ENCODE measurements at regions not wholly inside any gene's neighbourhood (a gene's known extent, or its start where the extent isn't known, plus 50 kb on each side); places are given as distances from the start of the nearest gene placed in this dataset.
A peak's percentile ranks its signal among the peaks of the same experiment; 100 is the strongest.
"Not testable (repeated sequence)": the region's sequence is repeated elsewhere in the genome, so short reads cannot be mapped to it uniquely, and the experiment has no call there.

DNA sequence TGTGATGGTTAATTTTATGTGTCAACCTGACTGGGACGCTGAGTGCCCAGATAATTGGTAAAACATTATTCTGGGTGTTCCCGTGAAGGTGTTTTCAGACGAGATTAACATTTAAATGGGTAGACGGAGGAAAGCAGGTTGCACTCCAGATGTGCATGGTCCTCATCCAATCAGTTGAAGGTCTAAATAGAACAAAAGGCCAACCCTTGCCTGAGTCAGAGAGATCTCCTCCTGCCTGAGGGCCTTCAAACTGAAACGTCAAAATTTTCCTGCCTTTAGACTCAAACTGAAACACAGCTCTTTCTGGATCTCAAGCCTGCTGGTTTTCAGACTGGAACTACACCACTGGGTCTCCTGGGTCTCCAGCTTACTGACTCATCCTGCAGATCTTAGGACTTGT lies 73.5 kb downstream of the NPIPA8 start:
- not testable (repeated sequence) for DNase-seq

DNA sequence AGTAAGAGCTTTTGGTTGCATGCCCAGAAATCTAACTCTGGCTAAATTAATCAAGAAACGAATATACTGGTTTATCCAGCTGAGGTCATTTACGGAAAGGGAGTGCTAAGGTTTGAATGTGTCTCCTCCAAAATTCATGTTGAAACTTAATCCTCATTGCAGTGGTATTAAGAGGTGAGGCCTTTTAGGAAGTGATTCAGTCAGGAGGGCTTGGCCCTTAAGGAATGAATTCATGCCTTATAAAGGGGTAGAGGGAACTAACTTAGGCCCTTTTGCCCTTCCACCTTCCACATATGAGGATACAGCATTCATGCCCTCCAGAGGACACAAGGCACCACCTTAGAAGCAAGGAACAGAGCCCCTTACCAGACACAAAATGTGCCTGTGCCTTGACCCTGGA lies 74.7 kb downstream of the NPIPA8 start:
- DNase-seq, result not testable (repeated sequence)

DNA sequence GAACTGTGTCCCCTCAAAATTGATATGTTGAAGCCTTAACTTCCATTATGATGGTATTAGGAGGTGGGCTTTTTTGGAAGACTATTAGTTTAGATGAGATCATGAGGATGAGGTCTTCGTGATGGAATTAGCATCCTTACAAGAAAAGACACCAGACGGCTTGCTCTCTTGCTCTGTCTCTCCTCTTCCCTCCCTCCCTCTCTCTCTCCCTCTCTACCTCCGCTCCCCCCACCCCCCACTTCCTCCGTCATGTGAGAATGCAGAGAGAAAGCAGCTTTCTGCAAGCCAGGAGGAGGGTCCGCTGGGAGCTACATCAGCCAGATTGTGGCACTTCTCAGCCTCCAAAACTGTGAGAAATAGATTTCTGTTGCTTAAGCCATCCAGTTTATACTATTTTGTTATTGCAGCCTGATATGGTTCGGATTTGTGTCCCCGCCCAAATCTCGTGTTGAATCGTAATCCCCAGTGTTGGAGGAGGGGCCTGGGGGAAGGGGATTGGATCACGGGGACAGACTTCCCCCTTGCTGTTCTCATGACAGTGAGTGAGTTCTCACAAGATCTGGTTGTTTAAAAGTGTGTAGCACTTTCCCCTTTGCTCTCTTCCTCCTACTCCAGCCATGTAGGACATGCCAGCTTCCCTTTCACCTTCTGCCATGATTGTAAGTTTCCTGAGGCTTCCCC lies 76.9 kb downstream of the NPIPA8 start:
- not testable (repeated sequence) for DNase-seq

DNA sequence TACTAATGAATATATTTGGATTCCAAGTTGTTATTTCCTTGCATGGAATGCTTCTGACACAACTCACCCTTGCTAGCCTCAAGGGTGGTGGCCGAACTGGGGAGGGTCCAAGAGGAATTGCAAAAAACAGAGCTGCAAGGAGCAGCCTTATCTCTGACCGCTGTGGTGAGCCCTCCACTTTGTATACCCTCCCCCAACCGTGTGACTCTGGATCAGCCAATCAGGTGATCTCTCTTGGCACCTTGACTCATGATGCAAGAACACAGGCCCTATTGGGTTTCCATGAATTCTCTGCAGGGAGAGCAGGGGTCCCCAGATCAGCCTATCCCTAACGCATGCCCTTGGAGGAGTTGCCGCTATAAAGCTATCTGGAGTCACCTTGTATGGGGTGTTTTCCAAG lies 83.6 kb downstream of the NPIPA8 start:
- DNase-seq, result not testable (repeated sequence)

DNA sequence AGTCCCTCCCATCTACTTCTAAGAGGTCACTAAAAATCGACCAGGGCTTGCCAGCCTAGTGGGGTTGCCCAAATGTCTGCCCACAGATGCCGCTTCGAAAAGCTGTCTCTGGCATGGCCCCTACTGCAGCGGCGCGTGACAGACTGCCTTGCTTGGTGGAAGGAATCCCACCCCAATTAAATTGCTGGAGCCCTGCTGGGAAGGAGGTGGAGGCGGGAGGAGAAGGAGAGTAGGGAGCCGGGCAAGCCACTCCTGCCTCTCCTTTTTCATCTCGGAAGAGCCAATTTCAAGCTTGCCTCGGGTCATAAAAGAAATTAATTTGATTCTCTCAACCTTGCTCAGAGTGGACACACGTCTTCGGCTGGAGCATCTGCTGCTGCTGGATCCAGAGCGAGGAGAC lies 106.0 kb downstream of the NPIPA8 start:
- not testable (repeated sequence) for DNase-seq

DNA sequence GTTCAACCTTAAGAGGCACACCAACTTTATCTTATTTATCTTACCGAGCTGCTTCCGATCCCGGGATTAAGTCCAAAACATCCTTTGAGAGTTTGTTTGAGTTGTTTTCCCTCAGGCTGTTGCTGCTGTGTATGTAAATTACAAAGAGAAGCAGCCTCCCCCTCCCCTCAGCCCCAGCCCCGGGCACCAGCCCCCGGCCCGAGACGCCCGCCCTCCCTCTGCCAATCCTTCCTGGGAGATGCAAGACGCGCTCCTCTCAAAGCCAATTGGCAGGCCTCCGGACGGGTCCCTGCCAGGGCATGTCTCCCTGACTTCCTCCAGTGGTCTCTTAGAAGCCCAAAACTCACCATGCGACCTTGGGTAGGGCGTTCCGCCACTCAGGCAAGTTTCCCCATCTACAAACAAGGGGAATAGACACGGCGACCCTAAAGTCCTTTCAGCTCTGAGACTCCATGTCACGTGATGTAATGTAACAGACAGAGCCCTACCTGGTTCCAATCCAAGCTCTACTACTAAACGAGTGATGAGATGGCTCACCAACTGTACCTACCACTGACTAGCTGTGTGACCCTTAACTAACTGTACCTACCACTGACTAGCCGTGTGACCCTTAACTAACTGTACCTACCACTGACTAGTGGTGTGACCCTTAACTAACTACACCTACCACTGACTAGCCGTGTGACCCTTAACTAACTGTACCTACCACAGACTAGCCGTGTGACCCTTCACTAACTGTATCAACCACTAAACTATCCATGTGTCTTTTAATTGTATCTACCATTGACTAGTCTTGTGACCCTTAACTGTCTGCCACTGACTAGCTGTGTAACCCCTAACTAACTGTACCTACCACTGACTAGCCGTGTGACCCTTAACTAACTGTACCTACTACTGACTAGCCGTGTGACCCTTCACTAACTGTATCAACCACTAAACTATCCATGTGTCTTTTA lies 114.2 kb downstream of the NPIPA8 start:
- not testable (repeated sequence) for DNase-seq

DNA sequence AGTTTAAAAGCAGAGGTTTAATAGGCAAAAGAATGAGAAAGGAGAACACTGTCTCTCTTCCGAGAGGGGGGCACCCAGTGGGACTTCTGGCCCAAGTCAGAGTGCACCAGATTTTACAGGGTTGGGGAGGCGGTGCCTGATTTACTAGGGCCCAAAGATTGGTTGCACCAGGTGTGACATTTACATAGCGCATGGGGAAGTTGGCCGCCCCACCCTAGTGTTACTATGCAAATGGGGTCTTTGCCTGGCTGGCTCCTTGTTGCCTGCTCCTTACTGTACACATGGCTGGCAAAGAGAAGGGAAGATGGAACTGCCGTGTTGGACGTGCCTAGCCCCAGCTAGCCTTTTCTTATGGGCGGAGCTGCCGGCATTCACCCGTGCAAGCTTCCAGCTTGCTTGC lies 118.8 kb downstream of the NPIPA8 start:
- not testable (repeated sequence) for DNase-seq

DNA sequence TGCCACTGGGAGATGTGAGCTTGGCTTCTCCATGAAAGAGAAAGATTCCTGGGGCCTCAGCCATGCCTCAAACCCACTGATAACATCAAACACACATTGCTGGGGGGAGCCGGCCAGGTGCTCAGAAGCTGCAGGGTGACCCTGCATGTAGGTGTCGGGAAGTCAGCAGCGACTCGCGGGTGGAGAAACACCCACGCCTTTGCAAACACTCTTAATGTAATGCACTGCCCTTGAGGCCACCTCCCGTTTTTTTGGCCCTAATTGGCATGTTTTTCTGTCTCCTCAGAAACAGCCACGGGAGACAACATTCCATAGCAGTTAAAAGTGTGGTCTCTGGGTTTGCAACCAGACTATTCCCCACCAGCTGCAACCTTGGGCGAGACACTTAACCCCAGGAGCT lies 119.7 kb downstream of the NPIPA8 start:
- not testable (repeated sequence) for DNase-seq

DNA sequence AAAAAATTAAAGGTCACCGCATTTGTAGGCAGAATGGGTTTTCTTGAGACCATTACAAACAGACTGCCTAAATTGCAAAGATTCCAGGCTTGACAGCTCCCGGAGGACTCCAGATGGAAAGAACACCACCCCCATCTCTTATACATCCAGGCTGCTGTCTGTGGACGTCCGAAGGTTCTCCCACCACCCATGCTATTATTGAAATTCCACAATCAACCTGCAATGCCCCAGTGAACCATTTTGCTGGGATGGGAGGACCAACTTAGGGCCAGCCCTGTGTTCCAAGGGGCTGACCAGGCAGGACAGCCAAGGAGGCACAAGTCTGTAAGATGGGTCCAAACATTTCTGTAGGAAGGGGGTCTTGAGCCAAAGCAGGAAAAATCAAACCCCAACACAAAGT lies 122.7 kb downstream of the NPIPA8 start:
- not testable (repeated sequence) for DNase-seq

DNA sequence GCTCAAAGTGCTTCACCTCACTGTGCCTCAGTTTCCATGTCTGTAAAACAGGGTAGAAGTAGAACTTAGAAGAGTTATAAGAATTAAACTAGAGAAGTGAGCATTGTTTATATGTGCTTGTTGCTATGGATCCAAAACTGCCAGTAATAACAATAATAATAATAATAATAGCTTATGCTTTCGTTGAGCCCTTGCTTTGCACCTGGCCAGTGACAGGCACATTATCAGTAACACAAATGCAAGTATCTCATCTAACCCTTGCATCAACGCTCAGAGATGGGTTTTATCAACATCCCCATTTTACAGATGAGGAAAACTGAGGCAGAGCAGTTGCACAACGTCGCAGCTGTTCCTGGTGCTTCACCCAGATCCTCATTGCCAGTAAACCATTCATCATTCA lies 125.0 kb downstream of the NPIPA8 start:
- not testable (repeated sequence) for DNase-seq

DNA sequence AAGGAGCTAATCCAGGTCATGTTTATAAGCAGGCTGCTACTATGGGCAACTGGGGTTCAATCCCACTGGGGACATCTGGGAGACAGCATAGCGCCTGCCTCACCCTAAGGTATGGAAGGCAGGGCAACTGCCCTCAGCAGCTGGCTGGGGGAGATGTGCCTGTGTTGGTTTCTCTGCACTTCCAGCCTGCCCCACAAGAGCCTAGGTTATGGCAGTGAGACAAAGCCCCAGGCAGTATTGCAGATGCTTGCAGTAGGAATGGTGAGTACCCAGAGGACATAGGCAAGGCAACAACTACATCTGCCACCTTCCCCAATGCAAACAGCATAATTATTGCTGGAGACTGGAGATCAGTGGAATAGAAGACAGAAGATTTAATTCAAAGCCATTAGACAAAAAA lies 131.8 kb downstream of the NPIPA8 start:
- DNase-seq, result not testable (repeated sequence)

DNA sequence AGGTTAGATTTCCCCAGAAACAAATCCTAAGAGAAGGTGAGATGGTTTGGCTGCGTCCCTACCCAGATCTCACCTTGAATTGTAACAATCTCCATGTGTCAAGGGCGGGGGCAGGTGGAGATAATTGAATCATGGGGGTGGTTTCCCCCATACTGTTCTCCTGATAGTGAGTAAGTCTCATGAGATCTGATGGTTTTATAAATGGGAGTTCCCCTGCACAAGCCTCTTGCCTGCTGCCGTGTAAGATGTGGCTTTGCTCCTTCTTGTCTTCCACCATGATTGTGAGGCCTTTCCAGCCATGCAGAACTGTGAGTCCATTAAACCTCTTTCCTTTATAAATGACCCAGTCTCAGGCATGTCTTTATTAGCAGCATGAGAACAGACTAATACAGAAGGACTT lies 132.2 kb downstream of the NPIPA8 start:
- not testable (repeated sequence) for DNase-seq

DNA sequence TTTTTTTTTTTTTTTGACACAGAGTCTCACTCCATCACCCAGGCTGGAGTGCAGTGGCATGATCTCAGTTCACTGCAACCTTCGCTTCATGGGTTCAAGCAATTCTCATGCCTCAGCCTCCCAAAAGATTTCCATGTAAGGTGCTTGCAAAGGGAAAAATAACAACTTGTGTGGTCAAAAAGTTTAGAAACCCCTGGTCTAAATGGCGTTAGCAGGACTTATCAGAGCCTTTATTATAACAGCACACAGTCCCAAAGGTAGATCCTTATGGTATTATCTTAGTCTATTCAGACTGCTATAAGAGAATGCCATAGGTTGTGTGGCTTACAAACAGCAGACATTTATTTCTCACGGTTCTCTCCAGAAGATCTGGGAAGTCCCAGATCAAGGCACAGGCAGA lies 135.0 kb downstream of the NPIPA8 start:
- not testable (repeated sequence) for DNase-seq

DNA sequence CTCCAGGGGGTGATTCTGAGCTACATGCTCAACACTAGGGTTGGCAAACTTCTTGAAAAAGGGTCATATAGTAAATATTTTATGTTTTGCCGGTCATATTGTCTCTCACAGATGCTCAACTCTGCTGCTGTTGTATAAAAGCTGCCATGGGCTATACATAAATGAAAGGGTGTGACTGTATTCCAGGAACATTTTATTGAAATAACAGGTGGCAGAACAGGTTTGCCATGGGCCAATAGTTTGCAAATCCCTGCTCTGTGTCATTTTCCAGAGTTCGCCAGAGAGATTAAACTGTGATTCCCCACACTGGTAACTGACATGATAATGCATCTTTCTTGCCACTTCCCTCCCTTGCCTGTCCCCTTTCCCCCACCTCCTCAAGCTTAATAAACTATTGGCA lies 144.1 kb downstream of the NPIPA8 start:
- DNase-seq, result not testable (repeated sequence)

DNA sequence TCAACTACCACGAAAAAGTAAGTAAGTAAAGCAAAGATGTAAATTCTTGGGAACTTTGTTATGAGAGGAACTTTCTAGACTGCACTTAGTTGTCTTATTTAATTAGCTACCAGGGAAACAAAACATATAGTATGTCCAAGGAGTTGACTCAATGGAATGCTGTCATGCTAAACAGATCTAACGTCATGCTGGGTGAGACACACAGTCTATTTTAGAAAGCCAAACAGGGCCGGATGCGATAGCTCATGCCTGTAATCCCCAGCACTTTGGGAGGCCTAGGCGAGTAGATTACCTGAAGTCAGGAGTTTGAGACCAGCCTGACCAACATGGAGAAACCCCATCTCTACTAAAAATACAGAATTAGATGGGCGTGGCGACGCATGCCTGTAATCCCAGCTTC lies 146.4 kb downstream of the NPIPA8 start:
- not testable (repeated sequence) for DNase-seq

DNA sequence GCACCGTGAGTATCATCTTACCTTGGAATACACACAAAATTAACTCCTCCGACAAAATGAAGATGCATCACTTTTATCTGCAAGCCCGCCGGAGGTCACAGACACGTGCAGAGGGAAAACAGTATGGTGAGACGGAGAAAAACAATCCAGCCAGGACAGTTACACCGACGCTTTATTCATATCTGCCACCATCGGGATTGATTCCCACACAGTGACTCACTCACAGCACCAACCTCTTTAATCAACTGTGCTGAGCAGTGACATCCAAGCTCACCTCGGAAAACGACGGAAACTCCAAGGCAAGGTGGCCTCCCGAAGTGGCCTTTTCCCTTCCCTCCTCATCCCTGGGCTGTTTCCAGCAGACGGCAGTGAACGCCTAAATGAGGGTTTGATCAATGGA lies 151.8 kb downstream of the NPIPA8 start:
- not testable (repeated sequence) for DNase-seq

DNA sequence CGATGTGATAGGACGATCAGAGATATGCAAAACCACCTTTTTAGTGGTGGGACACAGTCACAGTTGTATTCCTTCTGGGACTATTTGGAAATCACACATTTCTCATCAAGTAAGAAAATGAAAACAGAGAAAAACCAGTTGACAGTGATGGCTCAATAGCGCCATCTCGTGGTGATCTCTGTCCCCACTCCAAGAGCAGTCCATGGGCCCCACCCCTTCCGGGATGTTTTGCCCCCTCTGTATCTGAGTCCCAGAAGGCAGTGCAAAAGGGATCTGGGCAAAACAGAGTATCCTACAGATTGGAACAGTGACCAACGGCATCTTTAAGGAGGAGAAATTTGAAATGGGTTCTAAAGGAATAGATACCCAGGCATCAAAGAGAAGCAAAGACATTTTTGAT lies 155.5 kb downstream of the NPIPA8 start:
- not testable (repeated sequence) for DNase-seq

DNA sequence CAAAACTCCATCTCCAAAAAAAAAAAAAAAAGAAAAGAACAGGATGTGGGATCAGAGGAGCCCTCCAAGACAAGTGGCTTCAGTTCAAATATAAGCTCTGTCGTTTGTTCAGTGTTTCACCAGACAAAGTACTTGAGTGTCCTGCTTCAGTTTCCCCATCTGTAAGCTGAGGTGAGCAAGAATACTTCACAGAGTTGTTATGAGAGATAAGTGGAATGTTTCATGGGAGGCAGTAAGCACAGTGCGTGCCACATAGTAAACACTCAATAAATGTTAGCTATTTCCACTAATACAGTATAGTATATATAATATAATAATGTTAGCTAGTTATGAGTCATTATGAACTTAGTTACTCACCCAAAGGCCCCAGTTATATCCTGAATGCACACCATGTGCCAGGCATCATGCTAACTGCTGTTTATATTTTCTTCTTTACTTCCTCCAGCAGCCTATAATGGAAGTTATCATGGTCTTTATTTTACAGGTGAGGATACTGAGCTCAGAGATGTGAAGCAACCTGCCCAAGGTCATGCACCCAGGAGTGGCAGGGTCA lies 162.5 kb downstream of the NPIPA8 start:
- DNase-seq, result peak; percentile 2

DNA sequence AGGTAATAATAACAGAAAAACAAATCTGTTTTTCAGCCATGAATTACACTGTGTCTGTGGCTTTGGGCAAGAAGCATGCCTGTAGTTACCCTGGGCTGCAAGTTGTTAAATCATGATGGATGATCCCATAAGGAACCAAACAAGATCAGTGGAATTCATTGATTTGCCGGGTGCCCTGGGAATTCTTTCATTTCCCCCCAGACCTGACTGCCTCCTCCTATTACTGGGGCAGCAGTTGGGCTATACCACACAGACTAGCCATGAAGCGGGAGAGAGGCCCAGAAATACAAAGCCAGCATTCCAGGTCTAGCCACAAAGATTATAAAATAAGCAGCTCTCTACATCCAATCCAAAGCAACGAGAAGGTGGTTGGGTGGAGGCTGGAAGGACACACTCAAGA lies 174.2 kb downstream of the NPIPA8 start:
- DNase-seq, result not testable (repeated sequence)

DNA sequence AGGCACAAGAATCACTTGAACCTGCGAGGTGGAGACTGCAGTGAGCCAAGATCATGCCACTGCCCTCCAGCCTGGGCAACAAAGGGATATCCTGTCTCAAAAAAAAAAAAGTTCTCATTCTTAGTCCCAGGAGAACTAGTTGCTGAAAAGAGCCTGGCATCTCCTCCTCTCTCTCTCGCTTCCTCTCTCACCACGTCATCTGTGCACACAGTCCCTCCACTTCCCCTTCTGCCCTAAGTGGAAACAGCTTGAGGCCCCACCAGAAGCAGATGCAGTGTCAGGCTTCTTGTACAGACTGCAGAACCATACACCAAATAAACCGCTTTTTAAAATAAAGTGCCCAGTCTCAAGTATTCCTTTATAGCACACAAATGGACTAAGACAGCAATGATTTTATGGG lies 175.3 kb downstream of the NPIPA8 start:
- not testable (repeated sequence) for DNase-seq

DNA sequence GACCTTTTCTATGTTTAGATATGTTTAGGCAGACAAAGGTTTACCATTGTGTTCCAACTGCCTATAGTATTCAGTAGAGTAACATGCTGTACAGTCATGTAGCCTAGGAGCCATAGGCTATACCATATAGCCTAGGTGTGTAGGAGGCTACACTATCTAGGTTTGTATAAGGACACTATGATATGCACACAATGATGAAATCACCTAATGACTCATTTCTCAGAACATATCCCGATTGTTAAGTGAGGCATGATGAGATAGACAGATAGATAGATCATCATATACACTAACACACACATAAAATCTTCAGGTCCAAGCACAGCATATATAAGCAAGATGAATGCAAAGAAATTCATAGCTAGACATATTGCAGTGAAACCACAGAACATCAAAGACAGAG lies 177.4 kb downstream of the NPIPA8 start:
- DNase-seq, result not testable (repeated sequence)

DNA sequence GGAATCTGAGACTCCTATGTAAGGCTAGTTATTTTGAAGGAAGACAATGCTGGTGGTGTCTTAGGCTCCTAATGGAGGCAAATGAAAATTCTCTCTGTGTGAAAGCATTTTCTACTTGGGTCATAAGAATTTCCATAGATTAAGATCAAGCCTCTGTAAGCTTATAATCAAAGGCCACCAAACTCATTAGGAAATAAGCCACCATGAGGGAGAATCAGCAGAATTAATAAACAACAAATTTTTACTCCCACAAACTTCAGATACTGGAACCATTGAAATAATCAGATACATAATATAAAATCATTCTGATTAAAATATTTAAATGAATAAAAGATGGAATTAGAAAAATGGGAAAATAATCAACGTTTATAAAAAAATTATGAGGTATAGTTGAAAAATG lies 178.7 kb downstream of the NPIPA8 start:
- not testable (repeated sequence) for DNase-seq

DNA sequence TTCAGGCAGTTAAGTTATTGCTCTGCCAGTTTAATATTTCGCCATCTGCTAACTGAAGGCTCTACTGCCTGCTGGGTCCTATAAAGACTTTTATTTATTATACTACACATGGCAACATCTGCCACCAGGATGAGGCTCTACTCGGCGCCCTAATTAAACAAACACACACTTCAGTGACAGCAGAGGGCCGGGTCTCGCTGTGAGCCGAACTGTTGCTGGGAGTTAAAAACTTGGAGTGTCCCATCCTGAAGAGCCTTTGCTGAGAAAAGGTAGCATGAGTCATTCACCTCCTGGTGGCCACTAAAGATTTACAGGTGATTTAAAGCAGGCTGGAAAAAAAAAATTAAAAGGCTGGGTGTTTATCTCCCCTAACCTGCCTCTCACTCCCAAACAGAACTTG lies 183.7 kb downstream of the NPIPA8 start:
- DNase-seq, result not testable (repeated sequence)

DNA sequence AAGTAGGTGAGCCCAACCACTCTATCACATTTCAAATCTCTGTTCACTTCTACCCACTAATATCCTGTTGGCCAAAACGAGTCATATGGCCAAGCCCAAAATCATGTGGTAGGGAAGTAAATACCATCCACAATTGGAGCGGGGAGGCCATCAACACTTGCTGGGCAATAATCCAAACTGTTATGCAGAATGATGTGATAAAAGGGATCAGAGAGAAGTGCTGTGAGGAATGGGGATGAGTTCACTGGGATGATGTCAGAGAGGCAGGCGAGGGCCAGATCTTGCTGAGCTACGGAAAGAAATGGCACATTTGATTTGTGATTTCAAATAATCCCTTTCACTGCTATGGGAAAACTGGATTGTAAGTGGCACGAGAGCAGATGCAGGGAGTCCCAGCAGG lies 188.4 kb downstream of the NPIPA8 start:
- not testable (repeated sequence) for DNase-seq

All from DMS79 (cell line).